ENCODE measurements at regions not wholly inside any gene's neighbourhood (a gene's known extent, or its start where the extent isn't known, plus 50 kb on each side); places are given as distances from the start of the nearest gene placed in this dataset.

- CTCF ChIA-PET = no interaction called here
- peaks cover 11% of the 10 kb centered on the region for H3K27me3 Mint-ChIP-seq
- H3K9me3 Mint-ChIP-seq (ENCODE audit: low read depth) = peaks cover 2% of the 10 kb centered on the region
- DNase-seq (no peak), ATAC-seq (no peak)
- H3K4me3 Mint-ChIP-seq = no peak overlapping the region
- no peak overlapping the region for H3K27ac Mint-ChIP-seq
- no peaks in the 10 kb centered on the region for H3K4me1 Mint-ChIP-seq
- no peaks in the 10 kb centered on the region for H3K36me3 Mint-ChIP-seq
These were observed 65.0 kb downstream of the NOL4 start for GRCh38 chr18:34159691-34160185.

- DNase-seq = no peak
These were observed 65.6 kb downstream of the NOL4 start for GRCh38 chr18:34158881-34159690.

GRCh38 chr18:34153711-34154110 is 71.0 kb downstream of the NOL4 start:
- CTCF ChIA-PET = no interaction called here
- Mint-ChIP-seq H3K9me3 (ENCODE audit: low read depth) (no peaks in the 10 kb centered on the region), H3K4me3 (no peak overlapping the region), H3K4me1 (no peaks in the 10 kb centered on the region), H3K27ac (no peak overlapping the region), H3K36me3 (no peaks in the 10 kb centered on the region), H3K27me3 (peaks cover 4% of the 10 kb centered on the region)
- DNase-seq = no peak
- ATAC-seq = no peak

More at GRCh38 chr18:34158881-34159690, 65.6 kb downstream of the NOL4 start:
- ATAC-seq = no peak
- CTCF ChIA-PET = no interaction called here
- Mint-ChIP-seq H3K36me3 (no peaks in the 10 kb centered on the region), H3K4me3 (no peak overlapping the region), H3K27ac (no peak overlapping the region), H3K9me3 (ENCODE audit: low read depth) (peaks cover 2% of the 10 kb centered on the region), H3K4me1 (no peaks in the 10 kb centered on the region), H3K27me3 (peaks cover 11% of the 10 kb centered on the region)

- DNase-seq (no peak), ATAC-seq (no peak)
- CTCF ChIA-PET = interaction anchor here (1.8 kb wide), 1 partner anchor 8 kb away, joined by 6 read pairs; no protein-coding TSS in a partner anchor
- no peaks in the 10 kb centered on the region for H3K27me3 Mint-ChIP-seq
- H3K9me3 Mint-ChIP-seq (ENCODE audit: low read depth) = peaks cover 2% of the 10 kb centered on the region
- H3K4me1 Mint-ChIP-seq = no peaks in the 10 kb centered on the region
- no peak overlapping the region for H3K4me3 Mint-ChIP-seq
- H3K27ac Mint-ChIP-seq = no peak overlapping the region
- H3K36me3 Mint-ChIP-seq = no peaks in the 10 kb centered on the region
These were observed 93.7 kb downstream of the NOL4 start for GRCh38 chr18:34131006-34131405.

- CTCF ChIA-PET = no interaction called here
- Mint-ChIP-seq H3K4me3 (no peak overlapping the region), H3K4me1 (no peaks in the 10 kb centered on the region), H3K27me3 (no peaks in the 10 kb centered on the region), H3K27ac (no peak overlapping the region), H3K36me3 (no peaks in the 10 kb centered on the region), H3K9me3 (ENCODE audit: low read depth) (peaks cover 1% of the 10 kb centered on the region)
- DNase-seq (no peak), ATAC-seq (no peak)
These were observed 96.3 kb downstream of the NOL4 start for GRCh38 chr18:34128436-34128835.

- DNase-seq (no peak), ATAC-seq (no peak)
- CTCF ChIA-PET = no interaction called here
- H3K36me3 Mint-ChIP-seq = no peaks in the 10 kb centered on the region
- no peak overlapping the region for H3K4me3 Mint-ChIP-seq
- H3K27me3 Mint-ChIP-seq = no peaks in the 10 kb centered on the region
- H3K27ac Mint-ChIP-seq = no peak overlapping the region
- no peaks in the 10 kb centered on the region for H3K4me1 Mint-ChIP-seq
- H3K9me3 Mint-ChIP-seq (ENCODE audit: low read depth) = no peaks in the 10 kb centered on the region
These were observed 98.6 kb downstream of the NOL4 start for GRCh38 chr18:34126121-34126520.

- Mint-ChIP-seq H3K4me1 (no peaks in the 10 kb centered on the region), H3K27me3 (no peaks in the 10 kb centered on the region), H3K36me3 (no peaks in the 10 kb centered on the region), H3K4me3 (no peak overlapping the region), H3K27ac (no peak overlapping the region), H3K9me3 (ENCODE audit: low read depth) (no peaks in the 10 kb centered on the region)
- ATAC-seq (no peak), DNase-seq (no peak)
- CTCF ChIA-PET = interaction anchor here (0.5 to 1.9 kb wide), 7 partner anchors 9 to 664 kb away, joined by 3 to 13 read pairs (median 3); no protein-coding TSS in a partner anchor
These were observed 101.9 kb downstream of the NOL4 start for GRCh38 chr18:34122724-34123334.

- DNase-seq = no peak
- Mint-ChIP-seq H3K4me1 (no peaks in the 10 kb centered on the region), H3K4me3 (no peak overlapping the region), H3K9me3 (ENCODE audit: low read depth) (no peaks in the 10 kb centered on the region), H3K27ac (no peak overlapping the region), H3K36me3 (no peaks in the 10 kb centered on the region), H3K27me3 (no peaks in the 10 kb centered on the region)
- CTCF ChIA-PET = no interaction called here
- ATAC-seq = no peak
These were observed 103.5 kb downstream of the NOL4 start for GRCh38 chr18:34121200-34121721.

GRCh38 chr18:34120294-34120693 is 104.4 kb downstream of the NOL4 start:
- Mint-ChIP-seq H3K36me3 (no peaks in the 10 kb centered on the region), H3K27me3 (no peaks in the 10 kb centered on the region), H3K27ac (no peak overlapping the region), H3K9me3 (ENCODE audit: low read depth) (no peaks in the 10 kb centered on the region), H3K4me3 (no peak overlapping the region), H3K4me1 (no peaks in the 10 kb centered on the region)
- no peak for ATAC-seq
- DNase-seq = no peak
- CTCF ChIA-PET = no interaction called here

GRCh38 chr18:34117319-34117718 is 107.4 kb downstream of the NOL4 start:
- Mint-ChIP-seq H3K27ac (no peak overlapping the region), H3K27me3 (no peaks in the 10 kb centered on the region), H3K36me3 (no peaks in the 10 kb centered on the region), H3K4me3 (no peak overlapping the region), H3K9me3 (ENCODE audit: low read depth) (no peaks in the 10 kb centered on the region), H3K4me1 (no peaks in the 10 kb centered on the region)
- ATAC-seq (no peak), DNase-seq (no peak)
- CTCF ChIA-PET = no interaction called here

- CTCF ChIA-PET = no interaction called here
These were observed 109.2 kb downstream of the NOL4 start for GRCh38 chr18:34115409-34116081.

GRCh38 chr18:34114996-34115395 is 109.7 kb downstream of the NOL4 start:
- Mint-ChIP-seq H3K4me3 (no peak overlapping the region), H3K9me3 (ENCODE audit: low read depth) (no peaks in the 10 kb centered on the region), H3K27me3 (no peaks in the 10 kb centered on the region), H3K4me1 (no peaks in the 10 kb centered on the region), H3K36me3 (no peaks in the 10 kb centered on the region), H3K27ac (no peak overlapping the region)
- no peak for DNase-seq
- CTCF ChIA-PET = no interaction called here
- no peak for ATAC-seq

More at GRCh38 chr18:34115409-34116081, 109.2 kb downstream of the NOL4 start:
- Mint-ChIP-seq H3K36me3 (no peaks in the 10 kb centered on the region), H3K4me3 (no peak overlapping the region), H3K4me1 (no peaks in the 10 kb centered on the region), H3K27ac (no peak overlapping the region), H3K27me3 (no peaks in the 10 kb centered on the region), H3K9me3 (ENCODE audit: low read depth) (no peaks in the 10 kb centered on the region)
- ATAC-seq (no peak), DNase-seq (no peak)

- DNase-seq = no peak
- CTCF ChIA-PET = no interaction called here
- H3K9me3 Mint-ChIP-seq (ENCODE audit: low read depth) = peaks cover 7% of the 10 kb centered on the region
- no peak overlapping the region for H3K27ac Mint-ChIP-seq
- no peak overlapping the region for H3K4me3 Mint-ChIP-seq
- H3K36me3 Mint-ChIP-seq = no peaks in the 10 kb centered on the region
- H3K27me3 Mint-ChIP-seq = no peaks in the 10 kb centered on the region
- H3K4me1 Mint-ChIP-seq = no peaks in the 10 kb centered on the region
- ATAC-seq = no peak
These were observed 116.5 kb downstream of the NOL4 start for GRCh38 chr18:34108206-34108605.
